ENCODE measurements at regions not wholly inside any gene's neighbourhood (a gene's known extent, or its start where the extent isn't known, plus 50 kb on each side); places are given as distances from the start of the nearest gene placed in this dataset.

DNA sequence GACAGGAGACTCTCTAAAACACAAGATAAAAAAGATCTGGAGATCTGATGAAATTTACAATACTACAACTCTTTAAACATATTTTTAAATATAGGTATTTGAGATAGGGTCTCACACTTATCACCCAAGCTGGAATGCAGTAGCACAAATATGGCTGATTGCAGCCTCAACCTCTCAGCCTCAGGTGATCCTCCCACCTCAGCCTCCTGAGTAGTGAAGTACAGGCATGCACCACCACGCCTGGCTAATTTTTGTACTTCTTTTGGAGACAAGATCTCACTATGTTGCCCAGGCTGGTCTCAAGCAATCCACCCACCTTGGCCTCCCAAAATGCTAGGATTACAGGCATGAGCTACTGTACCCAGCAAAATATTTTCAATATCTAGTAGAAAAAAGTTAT, 170.0 kb upstream of the NR5A2 start:
- TF ChIP-seq, protein P1, sequence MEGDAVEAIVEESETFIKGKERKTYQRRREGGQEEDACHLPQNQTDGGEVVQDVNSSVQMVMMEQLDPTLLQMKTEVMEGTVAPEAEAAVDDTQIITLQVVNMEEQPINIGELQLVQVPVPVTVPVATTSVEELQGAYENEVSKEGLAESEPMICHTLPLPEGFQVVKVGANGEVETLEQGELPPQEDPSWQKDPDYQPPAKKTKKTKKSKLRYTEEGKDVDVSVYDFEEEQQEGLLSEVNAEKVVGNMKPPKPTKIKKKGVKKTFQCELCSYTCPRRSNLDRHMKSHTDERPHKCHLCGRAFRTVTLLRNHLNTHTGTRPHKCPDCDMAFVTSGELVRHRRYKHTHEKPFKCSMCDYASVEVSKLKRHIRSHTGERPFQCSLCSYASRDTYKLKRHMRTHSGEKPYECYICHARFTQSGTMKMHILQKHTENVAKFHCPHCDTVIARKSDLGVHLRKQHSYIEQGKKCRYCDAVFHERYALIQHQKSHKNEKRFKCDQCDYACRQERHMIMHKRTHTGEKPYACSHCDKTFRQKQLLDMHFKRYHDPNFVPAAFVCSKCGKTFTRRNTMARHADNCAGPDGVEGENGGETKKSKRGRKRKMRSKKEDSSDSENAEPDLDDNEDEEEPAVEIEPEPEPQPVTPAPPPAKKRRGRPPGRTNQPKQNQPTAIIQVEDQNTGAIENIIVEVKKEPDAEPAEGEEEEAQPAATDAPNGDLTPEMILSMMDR (IDR thresholded peaks at IDR 0.05) = no peak
- TF ChIP-seq POLR2A (IDR thresholded peaks at IDR 0.05) (no peak), EP300 (IDR thresholded peaks at IDR 0.05) (no peak), POLR2AphosphoS5 (IDR thresholded peaks at IDR 0.05) (no peak)

All from suprapubic skin (tissue), 4 donors.